SHP77 treated with DMSO at 0.1 percent for 48 hours (cell line): ENCODE measurements at regions not wholly inside any gene's neighbourhood (a gene's known extent, or its start where the extent isn't known, plus 50 kb on each side); places are given as distances from the start of the nearest gene placed in this dataset.
"Not testable (repeated sequence)": the region's sequence is repeated elsewhere in the genome, so short reads cannot be mapped to it uniquely, and the experiment has no call there.

Experiments used
- DNase-seq: peaks from one replicate; lab custom pipeline; 2025; lab: John Stamatoyannopoulos, UW

DNA sequence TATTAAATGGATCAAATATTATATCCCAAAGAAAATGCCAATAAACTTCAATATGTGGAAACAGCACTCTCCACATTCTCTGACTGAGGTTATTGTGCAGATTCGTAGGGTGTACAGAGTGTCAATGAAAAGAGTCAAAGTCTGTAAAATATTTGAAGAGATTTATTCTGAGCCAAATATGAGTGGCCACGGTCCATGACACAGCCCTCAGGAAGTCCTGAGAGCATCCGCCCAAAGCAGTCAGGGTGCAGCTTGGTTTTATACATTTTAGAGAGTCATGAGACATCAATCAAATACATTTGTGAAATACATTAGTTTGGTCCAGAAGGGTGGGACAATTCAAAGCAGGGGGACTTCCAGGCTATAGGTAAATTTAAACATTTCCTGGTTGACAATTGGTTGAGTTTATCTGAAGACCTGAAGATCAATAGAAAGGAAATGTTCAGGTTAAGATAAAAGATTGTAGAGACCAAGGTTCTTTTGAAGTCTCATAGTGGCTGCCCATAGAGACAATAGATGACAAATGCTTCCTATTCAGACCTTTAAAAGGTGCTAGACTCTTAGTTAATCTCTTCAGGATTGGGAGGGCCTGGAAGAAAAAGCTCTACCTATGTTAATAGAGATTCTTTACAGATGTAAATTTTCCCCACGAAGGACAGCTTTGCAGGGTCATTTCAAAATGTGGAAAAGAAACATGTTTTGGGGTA is 569.5 kb downstream of the MATN1 start:
- DNase-seq = no peak

DNA sequence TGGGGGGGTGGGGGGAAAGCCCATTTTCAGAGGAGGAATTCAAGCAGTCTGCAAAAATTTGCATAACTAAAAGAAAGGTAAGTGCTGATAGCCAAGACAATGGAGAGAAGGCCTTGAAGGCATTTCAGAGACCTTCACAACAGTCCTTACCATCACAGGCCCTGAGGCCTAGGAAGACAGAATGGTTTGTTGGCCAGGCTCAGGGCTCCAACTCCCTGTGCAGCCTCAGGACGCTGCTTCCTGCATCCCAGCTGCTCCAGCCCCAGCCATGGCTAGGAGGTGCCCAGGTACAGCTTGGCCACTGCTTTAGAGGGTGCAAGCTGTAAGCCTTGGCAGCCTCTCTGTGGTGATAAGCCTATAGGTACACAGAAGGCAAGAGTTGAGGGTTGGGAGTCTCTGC is 571.6 kb downstream of the MATN1 start:
- DNase-seq = no peak

DNA sequence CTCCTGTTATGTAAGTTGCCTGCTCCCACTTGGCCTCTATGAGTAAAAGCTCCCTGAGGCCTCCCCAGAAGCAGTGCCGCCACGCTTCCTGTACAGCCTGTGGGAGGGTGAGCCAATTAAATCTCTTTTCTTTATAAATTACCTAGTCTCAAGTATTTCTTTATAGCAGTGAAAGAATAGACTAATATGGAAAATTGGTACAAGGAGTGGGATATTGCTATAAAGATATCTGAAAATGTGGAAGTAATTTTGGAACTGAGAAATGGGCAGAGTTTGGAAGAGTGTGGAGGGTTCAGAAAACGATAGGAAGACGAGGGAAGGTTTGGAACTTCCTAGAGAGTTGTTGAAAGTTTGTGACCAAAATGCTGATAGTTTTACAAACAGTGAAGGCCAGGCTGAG is 572.3 kb downstream of the MATN1 start:
- no peak for DNase-seq

DNA sequence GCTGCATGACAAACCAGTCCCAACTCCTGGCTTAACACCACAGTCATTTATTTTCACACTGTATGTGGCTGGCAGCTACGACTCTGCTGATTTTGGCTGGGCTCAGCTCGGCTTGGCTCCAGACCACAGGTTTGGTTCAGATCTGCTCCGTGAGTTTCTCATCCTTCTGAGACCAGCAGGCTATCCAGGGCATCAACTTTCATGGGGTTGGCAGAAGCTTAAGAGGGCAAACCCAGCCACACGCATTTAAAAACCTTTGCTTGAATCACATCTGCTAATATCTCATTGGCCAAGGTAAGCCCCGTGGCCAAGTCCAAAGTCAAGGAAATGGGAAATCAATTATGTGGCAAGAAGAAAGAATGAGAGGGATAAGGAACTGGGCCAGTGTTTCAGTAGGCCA is 574.2 kb downstream of the MATN1 start:
- DNase-seq = no peak

DNA sequence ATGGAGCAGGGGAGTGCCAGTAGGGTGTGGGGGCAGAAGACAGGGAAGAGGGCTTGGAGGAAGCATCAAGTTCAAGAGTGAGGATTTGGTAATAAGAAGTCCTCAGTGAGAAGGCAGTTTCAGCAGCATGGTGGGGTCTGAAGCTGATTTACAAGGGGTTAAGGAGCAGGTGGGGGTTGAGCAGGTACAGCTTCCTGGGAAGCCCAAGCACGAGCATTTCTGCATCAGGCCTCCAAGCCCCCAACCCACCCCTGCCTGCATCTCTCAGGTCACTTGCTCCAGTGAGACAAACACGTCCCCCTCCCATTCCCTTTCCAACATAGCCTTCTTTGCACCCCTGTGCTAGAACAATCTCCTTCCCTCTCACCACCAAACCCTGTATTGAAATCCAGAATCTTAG is 574.7 kb downstream of the MATN1 start:
- no peak for DNase-seq

DNA sequence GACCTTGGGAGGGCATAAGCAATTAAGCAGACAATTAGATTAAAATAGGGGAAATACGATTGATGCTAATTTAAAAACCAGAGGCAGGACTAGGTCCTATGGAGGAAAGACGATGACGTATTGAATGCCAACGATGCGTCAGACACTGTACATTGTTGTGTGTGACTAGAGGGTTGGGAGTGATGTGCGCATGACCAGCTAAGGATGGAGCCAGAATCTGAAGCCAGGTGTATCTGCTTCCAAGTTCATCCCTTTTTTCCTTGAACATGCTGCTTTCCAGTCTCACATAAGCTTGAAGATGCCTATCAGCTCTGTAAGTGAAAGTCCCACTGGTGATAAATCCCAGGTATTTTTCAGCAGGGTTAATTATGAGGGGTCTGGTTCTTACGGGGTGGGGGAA is 576.2 kb downstream of the MATN1 start:
- DNase-seq = no peak

DNA sequence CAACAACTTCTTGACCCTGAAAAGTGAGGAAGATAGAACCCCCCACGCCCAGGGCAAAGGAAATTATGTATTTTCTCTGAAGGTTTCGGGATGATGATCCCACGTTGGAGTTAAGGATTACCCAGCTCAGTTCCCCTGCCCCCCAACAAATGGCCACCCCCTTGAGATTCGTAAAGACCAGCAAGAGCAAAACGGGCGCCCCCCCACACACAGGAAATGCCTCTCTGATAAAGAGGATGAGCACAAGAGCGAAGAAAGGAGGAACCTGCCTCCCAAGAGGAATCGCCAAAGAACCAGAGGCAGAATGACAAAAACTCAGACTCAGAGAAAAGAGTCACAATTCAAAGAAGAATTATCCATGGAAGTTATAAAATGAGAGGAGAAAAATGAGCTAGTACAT is 576.9 kb downstream of the MATN1 start:
- DNase-seq = no peak

DNA sequence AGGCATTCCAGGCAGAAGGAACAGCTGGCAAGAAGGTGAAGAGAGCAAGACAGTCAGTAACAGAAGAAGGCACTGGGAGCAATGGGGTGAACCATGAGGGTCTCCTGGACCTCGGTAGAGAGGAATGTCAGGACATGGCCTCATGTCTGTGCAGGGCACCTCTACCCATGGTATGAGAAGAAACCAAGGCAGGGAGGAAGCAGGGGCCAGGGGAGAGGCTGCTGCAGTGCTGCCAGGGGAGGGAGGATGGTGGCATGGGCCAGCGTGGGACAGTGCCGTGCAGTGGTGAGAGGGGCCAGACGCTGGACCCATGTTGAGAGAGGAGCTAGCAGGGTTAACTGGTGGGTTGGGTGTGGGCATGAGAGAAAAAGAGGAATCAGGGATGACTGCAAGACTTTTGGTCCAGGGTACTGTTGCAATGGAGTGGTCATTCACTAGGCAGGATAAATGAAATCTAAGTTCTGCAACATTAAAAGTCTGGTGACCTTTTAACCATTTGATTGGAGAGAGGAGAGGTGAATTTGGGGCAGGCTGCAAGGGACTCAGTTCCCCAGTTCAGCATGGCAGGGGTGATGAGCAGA is 577.6 kb downstream of the MATN1 start:
- no peak for DNase-seq

DNA sequence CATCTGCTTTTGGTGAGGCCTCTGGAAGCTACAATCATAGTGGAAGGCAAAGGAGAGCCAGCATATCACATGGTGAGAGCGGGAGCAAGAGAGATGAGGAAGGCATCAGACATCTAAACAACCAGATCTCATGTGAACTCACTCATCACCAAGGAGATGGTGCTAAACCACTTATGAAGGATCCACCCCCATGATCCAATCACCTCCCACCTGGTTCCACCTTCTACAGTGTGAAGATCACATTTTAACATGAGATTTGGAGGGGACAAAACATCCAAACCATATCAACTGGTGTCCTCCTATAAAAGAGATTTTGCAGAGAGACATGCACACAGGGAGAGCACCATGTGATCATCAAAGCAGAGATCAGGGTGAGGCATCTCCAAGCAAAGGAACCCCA is 578.6 kb downstream of the MATN1 start:
- DNase-seq = no peak

DNA sequence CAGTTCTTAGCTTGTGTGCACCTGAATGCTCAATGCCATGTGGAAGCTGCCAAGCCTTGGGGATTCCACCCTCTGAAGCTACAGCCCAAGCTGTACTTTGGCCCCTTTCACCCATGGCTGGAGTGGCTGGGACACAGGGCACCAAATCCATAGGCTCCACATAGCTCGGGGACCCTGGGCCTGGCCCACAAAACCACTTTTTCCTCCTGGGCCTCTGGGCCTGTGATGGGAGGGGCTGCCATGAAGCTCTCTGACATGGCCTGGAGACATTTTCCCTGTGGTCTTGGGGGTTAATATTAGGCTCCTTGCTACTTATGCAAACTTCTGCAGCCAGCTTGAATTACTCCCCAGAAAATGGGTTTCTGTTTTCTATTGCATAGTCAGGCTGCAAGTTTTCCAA is 579.9 kb downstream of the MATN1 start:
- DNase-seq = no peak

DNA sequence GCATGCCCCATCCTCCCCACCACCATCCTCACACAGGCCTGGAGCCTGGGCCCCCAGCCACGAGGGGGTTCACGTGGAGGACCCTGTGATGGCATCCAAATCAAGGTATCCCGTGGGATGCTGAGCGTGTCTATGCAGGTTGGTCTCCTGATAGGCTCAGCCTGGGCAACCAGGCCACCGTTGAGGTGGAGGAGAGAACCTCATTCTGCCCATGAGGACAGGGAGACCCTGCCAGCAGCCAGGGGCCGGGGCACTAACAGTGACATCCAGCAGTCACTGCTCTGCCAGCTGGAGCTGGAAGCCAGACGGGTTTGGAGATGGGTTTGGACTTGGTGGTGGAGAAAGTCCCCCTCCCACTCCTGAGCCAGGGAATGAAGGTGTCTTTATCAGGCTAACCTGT is 582.8 kb downstream of the MATN1 start:
- no peak for DNase-seq

DNA sequence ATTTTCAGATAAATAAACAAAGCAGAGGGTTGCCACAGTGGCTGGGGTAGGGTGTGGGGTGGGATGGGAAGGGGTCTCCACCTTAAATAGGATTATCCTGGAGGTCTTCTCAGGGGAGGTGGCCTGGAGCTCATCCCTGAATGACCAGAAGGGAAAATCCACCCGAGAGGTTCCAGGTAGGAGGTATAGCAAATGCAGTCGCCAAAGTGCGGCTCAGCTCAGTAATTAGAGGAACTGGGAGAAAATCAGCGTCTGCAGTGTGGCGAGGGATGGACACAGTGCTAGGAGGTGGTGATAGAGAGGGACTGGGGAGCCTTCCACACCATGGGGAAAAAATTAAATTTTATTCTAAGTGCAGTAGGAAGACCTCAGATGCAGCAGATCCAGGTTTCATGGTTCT is 584.5 kb downstream of the MATN1 start:
- DNase-seq = no peak

DNA sequence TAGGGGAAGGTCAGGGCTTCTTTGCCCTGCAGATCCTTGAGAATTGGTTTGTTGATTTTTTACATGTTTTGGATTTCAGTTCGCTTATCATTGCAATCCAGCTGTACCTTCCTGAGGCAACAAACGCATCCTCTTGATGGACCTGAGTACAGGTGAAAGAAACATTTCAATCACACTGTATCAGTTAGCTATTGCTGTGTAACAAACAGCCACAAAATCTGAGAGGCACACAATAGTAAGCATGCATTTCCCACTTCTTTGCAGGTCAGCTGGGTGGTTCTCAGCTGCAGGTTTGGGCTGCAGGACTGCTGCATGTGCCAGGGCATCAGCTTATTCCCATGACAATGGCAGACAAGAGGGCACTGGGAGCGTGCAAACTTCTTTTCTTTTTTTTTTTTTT is 586.4 kb downstream of the MATN1 start:
- no peak for DNase-seq

DNA sequence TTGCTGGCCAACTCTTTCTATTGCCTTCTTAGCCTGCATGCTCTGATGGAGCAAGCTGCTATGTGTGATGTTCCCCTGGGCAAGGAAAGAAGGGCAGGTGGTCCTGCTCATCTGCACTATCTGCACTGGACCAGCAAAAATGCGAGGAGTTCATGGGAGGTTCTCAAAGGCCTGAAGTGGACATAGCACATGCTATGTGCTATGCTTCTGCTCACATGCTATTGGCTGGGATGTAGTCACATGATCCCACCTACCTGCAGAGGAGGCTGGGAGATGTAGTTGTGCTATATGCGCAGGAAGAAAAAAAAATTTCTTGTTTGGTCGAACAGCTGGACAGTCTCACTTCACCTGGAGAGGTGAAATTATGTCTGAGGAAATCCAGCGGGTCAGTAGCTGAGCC is 587.7 kb downstream of the MATN1 start:
- no peak for DNase-seq

DNA sequence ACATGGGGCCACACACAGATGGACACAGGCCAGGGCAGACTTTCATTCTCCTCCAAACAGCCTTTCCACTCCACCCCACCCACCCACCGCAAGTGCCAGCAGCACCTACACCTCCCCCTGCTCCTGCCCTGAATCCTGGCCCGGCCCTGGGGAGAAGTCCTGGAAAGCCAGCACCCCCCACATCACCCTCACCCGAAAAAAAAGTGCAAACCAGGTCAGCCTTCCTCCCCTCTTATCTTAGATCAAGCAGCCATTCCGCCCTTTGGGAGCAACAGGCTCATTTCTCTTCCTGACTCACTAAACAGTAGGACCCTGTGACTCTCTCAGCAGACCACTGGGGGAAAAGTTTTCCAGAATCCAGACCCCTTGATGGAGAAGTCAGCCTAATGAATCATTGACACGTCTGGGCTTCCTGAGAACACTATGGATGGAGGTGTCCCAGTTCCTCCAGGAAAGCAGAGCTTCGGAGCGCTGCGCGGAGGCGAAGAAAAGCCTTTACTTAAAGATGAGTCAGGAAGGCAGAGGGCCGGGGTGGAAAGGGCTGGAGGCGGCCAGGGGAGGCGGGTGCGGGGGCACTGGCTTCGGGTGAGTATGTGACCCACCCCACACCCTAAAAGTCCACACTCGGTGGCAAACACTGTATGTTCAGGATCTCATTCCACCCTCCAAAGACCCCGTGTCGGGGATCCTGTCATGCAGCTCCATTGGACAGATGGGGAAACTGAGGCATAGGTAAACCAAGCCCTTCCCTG is 588.7 kb downstream of the MATN1 start:
- DNase-seq = no peak

DNA sequence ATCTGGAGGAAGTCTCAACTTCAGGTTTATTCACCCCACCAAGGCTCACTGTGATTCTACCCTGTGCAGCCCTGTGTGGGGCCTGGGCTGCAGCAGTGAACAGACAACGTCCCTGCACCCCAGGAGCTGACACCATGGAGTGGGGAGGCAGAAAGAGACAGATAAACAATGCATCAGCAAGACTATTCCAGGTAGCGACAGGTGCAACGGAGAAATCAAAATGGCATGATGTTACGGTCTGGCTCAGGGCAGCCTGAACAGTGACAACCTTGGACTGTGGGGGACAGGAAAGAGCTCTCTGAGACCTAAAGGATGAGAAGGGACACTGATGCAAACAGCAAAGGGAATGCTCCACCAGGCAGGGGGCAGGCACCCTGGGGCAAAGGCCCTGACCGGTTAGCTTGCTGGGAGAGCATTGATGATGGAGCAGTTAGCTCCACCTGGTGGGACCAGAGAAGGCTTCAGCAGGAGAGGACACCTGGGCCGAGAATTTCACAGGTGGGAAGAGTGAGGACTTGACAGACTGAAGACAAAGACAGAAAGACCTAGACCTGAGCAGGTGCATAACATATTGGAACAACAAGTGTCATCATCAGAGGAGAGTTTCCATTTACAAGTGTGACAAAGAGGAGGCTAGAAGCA is 589.9 kb downstream of the MATN1 start:
- DNase-seq = no peak

DNA sequence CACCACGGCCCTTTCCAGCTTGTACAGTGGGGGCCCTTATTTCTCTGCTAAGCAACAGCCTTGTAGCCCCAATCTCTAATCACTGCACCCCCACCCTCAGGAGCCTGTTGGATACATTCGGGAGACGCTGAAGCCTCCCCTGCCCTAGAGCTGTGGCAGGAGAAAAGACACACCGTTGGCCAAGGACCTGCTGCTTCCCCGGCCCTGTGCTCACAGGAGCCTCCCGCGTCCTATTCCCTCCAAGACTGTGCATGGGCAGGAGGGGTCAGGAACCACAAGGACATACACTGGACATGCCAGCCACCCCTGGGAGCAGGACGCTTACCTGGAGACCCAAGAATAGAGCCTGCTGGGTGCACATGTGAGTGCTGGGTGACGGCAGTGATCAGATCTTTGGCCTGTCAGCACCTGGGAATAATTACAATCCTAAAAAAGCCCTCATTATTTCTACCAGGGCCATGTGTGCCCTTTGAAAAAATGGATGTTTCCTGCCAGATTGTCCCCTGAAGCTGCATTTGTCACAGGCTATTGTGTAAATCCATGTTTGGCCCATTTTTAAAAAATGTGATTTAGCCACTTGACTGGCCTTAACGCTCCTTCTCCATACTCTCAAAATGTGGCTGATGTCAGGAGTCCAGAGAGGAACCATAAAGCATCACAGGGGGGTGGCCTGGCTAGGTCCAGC is 590.6 kb downstream of the MATN1 start:
- no peak for DNase-seq

DNA sequence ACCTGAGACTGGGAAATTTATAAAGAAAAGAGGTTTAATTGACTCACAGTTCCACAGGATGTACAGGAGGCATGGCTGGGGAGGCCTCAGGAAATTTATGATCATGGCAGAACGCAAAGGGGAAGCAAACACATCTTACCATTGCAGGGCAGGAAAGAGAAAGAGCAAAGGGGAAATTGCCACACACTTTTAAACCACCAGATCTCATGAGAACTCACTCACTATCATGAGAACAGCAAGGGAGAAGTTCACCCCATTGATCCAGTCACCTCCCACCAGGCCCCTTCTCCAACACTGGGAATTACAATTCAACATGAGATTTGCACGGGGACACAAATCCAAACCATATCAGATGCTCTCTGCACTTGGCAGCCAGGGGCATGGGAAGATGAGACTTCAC is 592.8 kb downstream of the MATN1 start:
- DNase-seq = not testable (repeated sequence)

DNA sequence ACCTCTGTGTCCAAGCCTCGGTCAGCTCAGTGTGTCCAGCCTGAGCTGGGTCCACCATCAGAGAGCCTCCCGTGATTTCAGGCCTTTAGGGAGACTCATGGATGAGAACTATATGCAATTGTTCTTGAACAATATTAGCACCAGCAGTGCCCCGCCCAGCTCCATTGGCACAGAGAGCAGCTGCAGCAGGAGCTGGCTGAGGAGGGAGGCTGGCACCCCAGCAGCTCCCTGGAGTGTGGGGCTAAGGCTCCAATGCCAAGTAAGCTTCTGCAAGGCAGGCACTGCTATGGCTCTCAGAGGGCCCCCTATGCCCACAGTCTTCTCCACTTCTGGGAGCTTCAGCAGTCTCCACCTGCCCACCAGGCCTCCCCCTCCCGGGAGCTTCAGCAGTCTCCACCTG is 593.3 kb downstream of the MATN1 start:
- DNase-seq = no peak

DNA sequence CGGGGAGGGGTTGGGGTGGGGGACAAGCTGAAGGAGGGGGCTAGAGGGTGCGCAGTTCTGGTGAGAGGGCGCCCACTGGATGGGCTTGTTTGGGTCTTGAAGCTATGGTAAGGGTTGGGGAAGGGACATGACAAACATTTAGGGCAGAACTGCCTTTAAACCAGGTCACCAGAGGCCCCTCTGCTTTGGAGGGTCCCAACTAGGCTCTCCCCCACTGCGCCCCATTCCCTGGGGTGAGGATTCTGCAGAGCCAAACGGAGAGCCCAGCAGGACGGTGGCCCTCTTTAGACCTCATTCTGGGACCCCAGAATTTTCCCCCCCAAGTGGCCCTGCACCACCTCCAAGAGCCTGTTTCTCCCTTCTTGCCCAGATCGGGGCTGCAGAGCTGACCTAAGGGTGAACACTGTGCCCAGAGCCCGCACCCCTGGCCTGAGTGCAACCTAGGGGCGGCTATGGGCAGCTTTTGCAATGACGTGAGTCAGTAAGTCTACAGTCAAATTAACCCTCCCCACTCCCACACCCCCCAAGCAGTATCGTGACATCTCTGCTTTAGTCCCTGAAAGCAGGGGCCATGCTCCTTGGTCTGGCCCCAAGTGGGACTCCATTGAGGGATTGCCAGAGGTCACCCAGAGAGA is 593.8 kb downstream of the MATN1 start:
- no peak for DNase-seq

DNA sequence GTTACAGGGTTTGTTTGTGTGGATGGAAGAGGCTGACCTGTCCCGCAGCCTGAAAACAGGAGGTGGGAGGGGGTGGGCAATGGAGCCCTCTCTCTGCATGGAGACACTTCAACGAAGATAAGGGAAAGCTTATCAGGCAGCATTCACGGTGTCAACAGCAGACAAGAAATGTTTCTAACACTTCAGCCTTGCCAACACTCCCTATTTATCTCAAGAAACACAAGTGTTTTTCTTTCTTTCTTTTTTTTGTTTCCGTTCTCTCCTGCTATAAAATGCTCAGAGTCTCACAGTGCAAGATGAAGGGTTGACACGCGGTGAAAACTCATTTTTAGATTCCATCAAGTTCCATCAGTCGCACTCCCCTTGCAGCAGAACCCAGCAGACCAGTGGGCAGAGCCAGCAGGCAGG is 594.4 kb downstream of the MATN1 start:
- no peak for DNase-seq

DNA sequence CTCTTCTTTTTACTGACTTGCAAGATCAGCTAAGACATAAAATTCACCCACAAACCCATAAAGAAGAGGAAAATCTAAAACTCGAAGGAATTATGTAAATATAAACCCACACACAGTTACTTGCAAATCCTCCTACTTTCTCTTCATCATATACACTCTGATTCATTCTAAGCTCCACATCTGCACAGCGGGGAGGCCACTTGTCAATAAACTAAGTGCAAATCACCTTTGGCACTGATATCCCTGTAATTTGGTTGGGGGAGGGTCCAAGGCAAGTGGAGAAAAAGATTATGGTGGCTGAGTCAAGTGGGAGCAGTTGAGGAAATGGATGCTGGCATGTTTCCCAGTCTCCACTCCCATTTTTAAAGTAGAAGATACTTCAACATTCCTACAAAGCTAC is 596.5 kb downstream of the MATN1 start:
- no peak for DNase-seq
